SK-N-SH treated with all-trans-retinoic acid at 6 μM for 48 hours (cell line): ENCODE measurements at regions not wholly inside any gene's neighbourhood (a gene's known extent, or its start where the extent isn't known, plus 50 kb on each side); places are given as distances from the start of the nearest gene placed in this dataset.

ENCODE experiments used
- ATAC-seq: fragments of 200-7000 bp; cut with Tn5 transposase; 3 replicates; pipeline ENCODE4 v1.9.1; 2020; ENCODE audit warnings: mild to moderate bottlenecking, moderate library complexity
- ARNTL ChIP-seq: fragments of 450-650 bp; formaldehyde crosslinking; IDR thresholded peaks from 2 replicates; pipeline ENCODE4 v1.5.0; 2020; ENCODE audit warnings: low read depth, mild to moderate bottlenecking, moderate library complexity, borderline replicate concordance
- BACH2 ChIP-seq: fragments of 250-450 bp; sonication (Bioruptor Pico); IDR thresholded peaks from 2 replicates; pipeline ENCODE4 v1.9.0; 2021; ENCODE audit warnings: mild to moderate bottlenecking, borderline replicate concordance
- CREB5 ChIP-seq: fragments of 250-450 bp; sonication (Bioruptor Pico); IDR thresholded peaks from 2 replicates; pipeline ENCODE4 v1.5.1; 2020; ENCODE audit warnings: low read depth, mild to moderate bottlenecking, moderate library complexity
- CSDC2 ChIP-seq: fragments of 250-450 bp; sonication (Bioruptor Pico); IDR thresholded peaks from 2 replicates; pipeline ENCODE4 v1.5.0; 2020; ENCODE audit warnings: mild to moderate bottlenecking, moderate library complexity
- CSRNP3 ChIP-seq: fragments of 250-450 bp; sonication (Bioruptor Pico); IDR thresholded peaks from 2 replicates; pipeline ENCODE4 v1.5.1; 2021; ENCODE audit warnings: mild to moderate bottlenecking, moderate library complexity
- ESRRG ChIP-seq: fragments of 250-450 bp; sonication (Bioruptor Pico); IDR thresholded peaks from 2 replicates; pipeline ENCODE4 v1.6.1; 2021; ENCODE audit warnings: mild to moderate bottlenecking
- GLIS3 ChIP-seq: fragments of 250-450 bp; sonication (Bioruptor Pico); IDR thresholded peaks from 2 replicates; pipeline ENCODE4 v1.5.0; 2020; ENCODE audit warnings: mild to moderate bottlenecking, moderate library complexity
- OSR1 ChIP-seq: fragments of 250-450 bp; sonication (Bioruptor Pico); IDR thresholded peaks from 2 replicates; pipeline ENCODE4 v1.8.0; 2022; ENCODE audit warnings: moderate library complexity, mild to moderate bottlenecking, inconsistent platforms
- PATZ1 ChIP-seq: fragments of 250-450 bp; sonication (Bioruptor Pico); IDR thresholded peaks from 2 replicates; pipeline ENCODE4 v1.8.0; 2020; ENCODE audit warnings: mild to moderate bottlenecking, moderate library complexity, borderline replicate concordance
- POU6F1 ChIP-seq: fragments of 250-450 bp; sonication (Bioruptor Pico); IDR thresholded peaks from 2 replicates; pipeline ENCODE4 v1.8.0; 2021; ENCODE audit warnings: low read depth, mild to moderate bottlenecking, moderate library complexity, borderline replicate concordance
- PPARA ChIP-seq: fragments of 250-450 bp; sonication (Bioruptor Pico); IDR thresholded peaks from 2 replicates; pipeline ENCODE4 v1.5.0; 2020; ENCODE audit warnings: mild to moderate bottlenecking, borderline replicate concordance
- RARB ChIP-seq: fragments of 250-450 bp; sonication (Bioruptor Pico); IDR thresholded peaks from 2 replicates; pipeline ENCODE4 v1.8.0; 2021; ENCODE audit warnings: mild to moderate bottlenecking, moderate library complexity
- SNAI2 ChIP-seq: fragments of 250-450 bp; sonication (Bioruptor Pico); IDR thresholded peaks from 2 replicates; pipeline ENCODE4 v1.5.0; 2020; ENCODE audit warnings: mild to moderate bottlenecking, moderate library complexity
- TCF4 ChIP-seq: fragments of 250-450 bp; sonication (Bioruptor Pico); IDR thresholded peaks from 2 replicates; pipeline ENCODE4 v1.8.0; 2021; ENCODE audit warnings: mild to moderate bottlenecking, moderate library complexity, borderline replicate concordance
- TOX ChIP-seq: fragments of 250-450 bp; sonication (Bioruptor Pico); IDR thresholded peaks from 2 replicates; pipeline ENCODE4 v1.8.0; 2021; ENCODE audit warnings: mild to moderate bottlenecking, moderate library complexity, borderline replicate concordance
- TSHZ2 ChIP-seq: fragments of 250-450 bp; sonication (Bioruptor Pico); IDR thresholded peaks from 2 replicates; pipeline ENCODE4 v1.5.0; 2020; ENCODE audit warnings: mild to moderate bottlenecking, moderate library complexity
- ZFP3 ChIP-seq: fragments of 250-450 bp; sonication (Bioruptor Pico); IDR thresholded peaks from 2 replicates; pipeline ENCODE4 v1.5.0; 2020; ENCODE audit warnings: mild to moderate bottlenecking, moderate library complexity
- ZFP30 ChIP-seq: fragments of 450-650 bp; formaldehyde crosslinking; IDR thresholded peaks from 2 replicates; pipeline ENCODE4 v1.5.0; 2022; ENCODE audit warnings: mild to moderate bottlenecking, moderate library complexity
- ZNF565 ChIP-seq: fragments of 450-650 bp; formaldehyde crosslinking; conservative IDR thresholded peaks from 2 replicates; pipeline ENCODE4 v1.5.0; 2020; ENCODE audit warnings: low read depth, mild to moderate bottlenecking, moderate library complexity
- ZNF70 ChIP-seq: fragments of 450-650 bp; formaldehyde crosslinking; IDR thresholded peaks from 2 replicates; pipeline ENCODE4 v1.5.0; 2020; ENCODE audit warnings: mild to moderate bottlenecking, moderate library complexity
- ZNF8 ChIP-seq: fragments of 450-650 bp; formaldehyde crosslinking; IDR thresholded peaks from 2 replicates; pipeline ENCODE4 v1.5.0; 2020; ENCODE audit warnings: mild to moderate bottlenecking, moderate library complexity

GRCh38 chr12:65759735-65760134, 64.5 kb upstream of the HMGA2 start:
- ATAC-seq, result no peak

GRCh38 chr12:65761301-65761700, 63.0 kb upstream of the HMGA2 start:
- TF ChIP-seq CSRNP3 (CRISPR knock-in tag) (no peak), PPARA (CRISPR knock-in tag) (no peak), RARB (no peak), TCF4 (CRISPR knock-in tag) (no peak)
- TF ChIP-seq, all 23 proteins: peak for 0
- ATAC-seq, result no peak

More at GRCh38 chr12:65759735-65760134, 64.5 kb upstream of the HMGA2 start:
- TF ChIP-seq CREB5, result no peak

- TF ChIP-seq ARNTL (CRISPR knock-in tag) (no peak), POU6F1 (CRISPR knock-in tag) (no peak), ZNF565 (CRISPR knock-in tag) (no peak), TSHZ2 (no peak), CSDC2 (no peak), ZFP3 (CRISPR knock-in tag) (no peak), ZNF8 (CRISPR knock-in tag) (no peak), RARB (no peak), GLIS3 (CRISPR knock-in tag) (no peak), CSRNP3 (CRISPR knock-in tag) (no peak), OSR1 (no peak), BACH2 (CRISPR knock-in tag) (no peak), ZNF70 (CRISPR knock-in tag) (no peak), ESRRG (no peak), CREB5 (no peak), PPARA (CRISPR knock-in tag) (no peak)
- TF ChIP-seq, all 23 proteins: peak for 0
- no peak for ATAC-seq
These were observed 60.0 kb upstream of the HMGA2 start for GRCh38 chr12:65764325-65764724.

GRCh38 chr12:65765436-65765813, 58.9 kb upstream of the HMGA2 start:
- peak; percentile 75 for ATAC-seq
- TF ChIP-seq OSR1, result no peak
- TF ChIP-seq ZNF70 (CRISPR knock-in tag), result no peak
- TF ChIP-seq PPARA (CRISPR knock-in tag), result no peak
- no peak for TF ChIP-seq ZFP30 (CRISPR knock-in tag)
- no peak for TF ChIP-seq TSHZ2
- no peak for TF ChIP-seq SNAI2
- no peak for TF ChIP-seq ESRRG
- TF ChIP-seq ZNF565 (CRISPR knock-in tag), result no peak
- TF ChIP-seq TOX (CRISPR knock-in tag), result no peak
- no peak for TF ChIP-seq PATZ1
- TF ChIP-seq GLIS3 (CRISPR knock-in tag), result no peak
